HFFc6 (cell line): ENCODE measurements at regions not wholly inside any gene's neighbourhood (a gene's known extent, or its start where the extent isn't known, plus 50 kb on each side); places are given as distances from the start of the nearest gene placed in this dataset.

Experiments
- DNase-seq: peaks from one replicate; pipeline ENCODE4 v3.0.0-alpha.2; 2018
- H3K27ac Mint-ChIP-seq: 2 replicates; pipeline ENCODE4 v1.8.0; 2020; ENCODE audit warnings: mild to moderate bottlenecking, mixed read lengths
- H3K27me3 Mint-ChIP-seq: 2 replicates; pipeline ENCODE4 v1.8.0; 2021; ENCODE audit warnings: mild to moderate bottlenecking, moderate library complexity, mixed read lengths; ENCODE audit not compliant: insufficient read depth
- H3K36me3 Mint-ChIP-seq: 2 replicates; pipeline ENCODE4 v1.8.0; 2021; ENCODE audit warnings: low read depth, mixed read lengths
- H3K4me1 Mint-ChIP-seq: 2 replicates; pipeline ENCODE4 v1.8.0; 2020; ENCODE audit warnings: low read depth, mixed read lengths
- H3K4me3 Mint-ChIP-seq: 2 replicates; pipeline ENCODE4 v1.8.0; 2020; ENCODE audit warnings: mild to moderate bottlenecking, moderate library complexity, mixed read lengths
- H3K9me3 Mint-ChIP-seq: 2 replicates; pipeline ENCODE4 v1.8.0; 2020; ENCODE audit warnings: mild to moderate bottlenecking, mixed read lengths
- CTCF ChIP-seq: fragments of 200-600 bp; sonication (generic); IDR thresholded peaks from 2 replicates; pipeline ENCODE4 v1.5.0; 2021; ENCODE audit warnings: antibody characterized with exemption, mild to moderate bottlenecking

GRCh38 chr15:81685237-81685636 lies 311.2 kb upstream of the TMC3 start:
- DNase-seq: no peak
- no peak for TF ChIP-seq CTCF
- no peaks in the 10 kb centered on the region for H3K36me3 Mint-ChIP-seq
- H3K27me3 Mint-ChIP-seq: no peaks in the 10 kb centered on the region
- no peak overlapping the region for H3K4me3 Mint-ChIP-seq
- H3K9me3 Mint-ChIP-seq: peaks cover 37% of the 10 kb centered on the region
- H3K27ac Mint-ChIP-seq: no peak overlapping the region
- H3K4me1 Mint-ChIP-seq: no peaks in the 10 kb centered on the region

GRCh38 chr15:81680829-81681228 lies 306.8 kb upstream of the TMC3 start:
- no peak for TF ChIP-seq CTCF
- no peak overlapping the region for H3K27ac Mint-ChIP-seq
- no peaks in the 10 kb centered on the region for H3K36me3 Mint-ChIP-seq
- H3K4me3 Mint-ChIP-seq: no peak overlapping the region
- no peak for DNase-seq
- H3K4me1 Mint-ChIP-seq: no peaks in the 10 kb centered on the region
- peaks cover 37% of the 10 kb centered on the region for H3K9me3 Mint-ChIP-seq
- no peaks in the 10 kb centered on the region for H3K27me3 Mint-ChIP-seq

GRCh38 chr15:81666839-81667238 lies 292.8 kb upstream of the TMC3 start:
- Mint-ChIP-seq H3K27ac (no peak overlapping the region), H3K4me3 (no peak overlapping the region), H3K4me1 (no peaks in the 10 kb centered on the region), H3K36me3 (no peaks in the 10 kb centered on the region), H3K9me3 (peaks cover 8% of the 10 kb centered on the region; the same call in 1 of the 2 replicates), H3K27me3 (no peaks in the 10 kb centered on the region; the same call in 1 of the 2 replicates)
- DNase-seq: no peak
- no peak for TF ChIP-seq CTCF

- Mint-ChIP-seq H3K27me3 (no peaks in the 10 kb centered on the region; the same call in 1 of the 2 replicates), H3K36me3 (no peaks in the 10 kb centered on the region), H3K4me1 (no peaks in the 10 kb centered on the region), H3K4me3 (no peak overlapping the region), H3K27ac (no peak overlapping the region), H3K9me3 (peaks cover 5% of the 10 kb centered on the region; the same call in 1 of the 2 replicates)
- no peak for TF ChIP-seq CTCF
- no peak for DNase-seq
Observed at GRCh38 chr15:81660976-81661375, 287.0 kb upstream of the TMC3 start.

- TF ChIP-seq CTCF: no peak
- Mint-ChIP-seq H3K4me1 (no peaks in the 10 kb centered on the region), H3K27ac (no peak overlapping the region), H3K27me3 (no peaks in the 10 kb centered on the region), H3K4me3 (no peak overlapping the region), H3K9me3 (peaks cover 17% of the 10 kb centered on the region), H3K36me3 (no peaks in the 10 kb centered on the region)
- no peak for DNase-seq
Observed at GRCh38 chr15:81653259-81653658, 279.2 kb upstream of the TMC3 start.

- Mint-ChIP-seq H3K9me3 (peaks cover 26% of the 10 kb centered on the region; the same call in 1 of the 2 replicates), H3K27me3 (no peaks in the 10 kb centered on the region), H3K4me1 (no peaks in the 10 kb centered on the region), H3K36me3 (no peaks in the 10 kb centered on the region), H3K4me3 (no peak overlapping the region; the same call in 1 of the 2 replicates), H3K27ac (no peak overlapping the region)
- TF ChIP-seq CTCF: no peak
- no peak for DNase-seq
Observed at GRCh38 chr15:81645470-81645869, 271.5 kb upstream of the TMC3 start.
